ENCODE measurements at regions not wholly inside any gene's neighbourhood (a gene's known extent, or its start where the extent isn't known, plus 50 kb on each side); places are given as distances from the start of the nearest gene placed in this dataset.

DNA sequence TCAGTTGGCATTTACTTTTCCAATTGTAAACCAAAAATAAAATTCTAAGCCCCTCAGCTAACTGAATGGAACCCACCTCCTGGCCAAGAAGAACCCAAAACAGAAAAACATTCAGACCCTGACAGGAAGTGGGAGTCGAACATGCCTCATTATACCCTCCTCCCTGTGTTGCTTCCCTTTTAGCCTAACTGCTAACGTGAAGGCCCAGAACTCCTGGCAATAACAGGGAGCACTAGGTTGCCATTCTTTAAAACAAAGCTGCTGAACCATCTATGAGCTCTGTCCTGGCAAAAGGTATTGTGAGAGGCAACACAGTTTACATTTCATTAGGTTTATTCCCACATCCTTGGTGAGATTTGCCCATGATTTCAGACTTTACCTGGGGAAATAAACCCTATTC is 481.4 kb downstream of the CHSY3 start:
- TF ChIP-seq, protein P1, sequence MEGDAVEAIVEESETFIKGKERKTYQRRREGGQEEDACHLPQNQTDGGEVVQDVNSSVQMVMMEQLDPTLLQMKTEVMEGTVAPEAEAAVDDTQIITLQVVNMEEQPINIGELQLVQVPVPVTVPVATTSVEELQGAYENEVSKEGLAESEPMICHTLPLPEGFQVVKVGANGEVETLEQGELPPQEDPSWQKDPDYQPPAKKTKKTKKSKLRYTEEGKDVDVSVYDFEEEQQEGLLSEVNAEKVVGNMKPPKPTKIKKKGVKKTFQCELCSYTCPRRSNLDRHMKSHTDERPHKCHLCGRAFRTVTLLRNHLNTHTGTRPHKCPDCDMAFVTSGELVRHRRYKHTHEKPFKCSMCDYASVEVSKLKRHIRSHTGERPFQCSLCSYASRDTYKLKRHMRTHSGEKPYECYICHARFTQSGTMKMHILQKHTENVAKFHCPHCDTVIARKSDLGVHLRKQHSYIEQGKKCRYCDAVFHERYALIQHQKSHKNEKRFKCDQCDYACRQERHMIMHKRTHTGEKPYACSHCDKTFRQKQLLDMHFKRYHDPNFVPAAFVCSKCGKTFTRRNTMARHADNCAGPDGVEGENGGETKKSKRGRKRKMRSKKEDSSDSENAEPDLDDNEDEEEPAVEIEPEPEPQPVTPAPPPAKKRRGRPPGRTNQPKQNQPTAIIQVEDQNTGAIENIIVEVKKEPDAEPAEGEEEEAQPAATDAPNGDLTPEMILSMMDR (IDR thresholded peaks at IDR 0.05) = no peak
- H3K36me3 ChIP-seq = no peaks in the 10 kb centered on the region
- H3K4me1 ChIP-seq = no peaks in the 10 kb centered on the region
- H3K9ac ChIP-seq (ENCODE audit: low read depth in 2 of 2, low read length in 2 of 2) = no peak overlapping the region
- no peak overlapping the region for H3K4me3 ChIP-seq
- no peaks in the 10 kb centered on the region for H3K27me3 ChIP-seq
- no peaks in the 10 kb centered on the region for H3K9me3 ChIP-seq
- no peak overlapping the region for H3K27ac ChIP-seq
- intact Hi-C loops (cut with DNase I) = no loop called here
- DNase-seq = no peak

DNA sequence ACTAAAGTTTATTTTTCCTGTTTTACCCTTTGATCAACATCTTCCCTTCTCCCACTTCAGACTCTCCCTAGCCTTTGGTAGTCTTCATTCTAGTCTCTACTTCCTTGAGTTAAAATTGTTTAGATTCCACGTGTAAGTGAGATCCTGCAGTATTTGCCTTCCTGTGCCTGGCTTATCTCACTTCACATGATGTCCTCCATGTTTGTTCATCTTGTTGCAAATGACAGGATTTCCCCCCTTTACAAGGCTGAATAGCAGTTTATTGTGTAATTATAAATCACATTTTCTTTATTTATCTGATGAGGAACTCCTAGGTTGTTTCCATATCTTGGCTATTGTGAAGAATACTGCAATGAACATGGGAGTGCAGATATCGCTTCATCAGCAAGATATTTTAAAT is 461.7 kb downstream of the CHSY3 start:
- Histone ChIP-seq H3K27ac (no peak overlapping the region), H3K9me3 (no peaks in the 10 kb centered on the region), H3K4me1 (no peaks in the 10 kb centered on the region), H3K27me3 (no peaks in the 10 kb centered on the region), H3K9ac (ENCODE audit: low read depth in 2 of 2, low read length in 2 of 2) (no peak overlapping the region), H3K4me3 (no peak overlapping the region), H3K36me3 (no peaks in the 10 kb centered on the region)
- intact Hi-C loops (cut with DNase I) = no loop called here
- TF ChIP-seq, protein P1 (IDR thresholded peaks at IDR 0.05) = no peak
- DNase-seq = no peak

DNA sequence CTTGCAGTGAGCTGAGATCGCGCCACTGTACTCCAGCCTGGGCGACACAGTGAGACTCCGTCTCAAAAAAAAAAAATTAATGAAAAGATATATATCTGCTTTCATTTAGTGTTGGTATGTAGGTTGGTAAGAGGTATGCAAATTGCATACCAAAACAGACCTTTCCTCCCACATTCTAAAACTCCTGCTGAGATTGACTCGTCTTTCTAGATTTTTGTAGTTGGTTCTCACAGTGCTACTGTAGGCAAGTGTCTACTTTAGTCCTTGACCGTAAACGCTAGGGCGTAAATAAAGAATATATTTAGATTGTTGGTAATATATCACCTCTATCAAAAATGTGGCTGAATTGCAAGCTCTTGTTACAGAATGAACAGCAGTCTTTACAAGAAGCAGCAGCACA is 445.9 kb downstream of the CHSY3 start:
- intact Hi-C loops (cut with DNase I) = no loop called here
- Histone ChIP-seq H3K9me3 (no peaks in the 10 kb centered on the region), H3K4me1 (no peaks in the 10 kb centered on the region), H3K27me3 (no peaks in the 10 kb centered on the region), H3K27ac (no peak overlapping the region), H3K9ac (ENCODE audit: low read depth in 2 of 2, low read length in 2 of 2) (no peak overlapping the region), H3K36me3 (no peaks in the 10 kb centered on the region), H3K4me3 (no peak overlapping the region)
- DNase-seq = no peak
- TF ChIP-seq, protein P1 (IDR thresholded peaks at IDR 0.05) = no peak

DNA sequence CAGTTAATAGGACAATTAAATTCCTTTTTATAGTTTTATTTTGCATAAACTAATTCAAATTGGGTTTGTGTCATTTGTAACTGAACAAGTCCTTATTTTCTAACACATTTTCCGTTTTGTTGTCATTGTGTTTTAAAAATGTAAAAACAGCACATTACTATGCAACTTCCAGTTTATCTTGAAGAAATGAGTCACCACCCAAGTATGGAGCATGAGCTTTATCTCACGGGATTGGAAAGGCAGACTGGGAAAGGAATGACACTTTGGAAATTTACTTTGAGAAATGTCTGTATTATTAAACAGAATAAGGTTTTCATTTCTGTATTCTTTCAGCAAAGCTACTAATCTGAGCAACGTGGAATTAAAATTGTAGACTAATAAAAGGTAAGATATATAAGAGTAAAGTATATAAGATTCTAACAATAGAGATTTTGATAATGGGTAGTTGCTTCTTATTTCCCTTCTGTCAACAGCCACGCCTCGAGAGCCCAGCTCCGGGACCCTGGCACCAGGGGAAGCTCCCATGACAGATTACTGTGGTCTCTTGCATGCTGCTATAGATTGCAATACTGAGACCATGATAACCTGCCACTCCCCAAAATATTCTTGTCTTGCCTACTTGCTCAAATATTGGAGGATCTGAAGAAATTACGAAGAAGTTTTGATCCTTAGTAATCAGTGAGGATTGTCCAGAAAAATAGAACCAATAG is 433.1 kb downstream of the CHSY3 start:
- TF ChIP-seq, protein P1 (IDR thresholded peaks at IDR 0.05) = no peak
- Histone ChIP-seq H3K36me3 (no peaks in the 10 kb centered on the region), H3K4me1 (no peaks in the 10 kb centered on the region), H3K9ac (ENCODE audit: low read depth in 2 of 2, low read length in 2 of 2) (no peak overlapping the region), H3K4me3 (no peak overlapping the region), H3K27me3 (no peaks in the 10 kb centered on the region), H3K27ac (no peak overlapping the region), H3K9me3 (no peaks in the 10 kb centered on the region)
- DNase-seq = no peak
- intact Hi-C loops (cut with DNase I) = no loop called here

DNA sequence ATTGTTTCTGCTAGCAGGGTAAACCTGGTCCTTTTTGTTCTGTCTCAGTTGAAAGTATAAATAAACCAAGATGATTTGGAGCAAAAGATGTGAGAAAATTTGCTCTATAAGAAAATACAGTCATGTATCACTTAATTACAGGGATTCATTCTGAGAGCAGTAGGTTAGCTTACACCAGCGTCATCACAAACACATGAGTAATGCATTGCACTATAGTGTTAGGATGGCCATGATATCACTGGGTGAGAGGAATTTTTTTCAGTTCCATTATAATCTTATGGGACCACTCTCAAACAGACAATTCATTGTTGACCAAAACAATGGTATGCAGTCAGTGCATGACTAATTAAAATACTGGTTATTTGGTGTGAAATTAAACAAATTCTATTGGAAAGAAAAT is 430.9 kb downstream of the CHSY3 start:
- H3K4me1 ChIP-seq = no peaks in the 10 kb centered on the region
- TF ChIP-seq, protein P1 (IDR thresholded peaks at IDR 0.05) = no peak
- no peak overlapping the region for H3K27ac ChIP-seq
- H3K36me3 ChIP-seq = no peaks in the 10 kb centered on the region
- no peak for DNase-seq
- H3K9ac ChIP-seq (ENCODE audit: low read depth in 2 of 2, low read length in 2 of 2) = no peak overlapping the region
- H3K9me3 ChIP-seq = no peaks in the 10 kb centered on the region
- intact Hi-C loops (cut with DNase I) = no loop called here
- no peak overlapping the region for H3K4me3 ChIP-seq
- no peaks in the 10 kb centered on the region for H3K27me3 ChIP-seq

Measured in colonic mucosa (tissue), 4 donors.